Hematopoietic multipotent progenitor cell treated with erythropoietin and hydrocortisone succinate and interleukin-3 and kit ligand, for 8 days (in vitro differentiated cells): ENCODE measurements at regions not wholly inside any gene's neighbourhood (a gene's known extent, or its start where the extent isn't known, plus 50 kb on each side); places are given as distances from the start of the nearest gene placed in this dataset.
A peak's percentile ranks its signal among the peaks of the same experiment; 100 is the strongest.
"Not testable (repeated sequence)": the region's sequence is repeated elsewhere in the genome, so short reads cannot be mapped to it uniquely, and the experiment has no call there.

Experiments used
- DNase-seq: peaks from one replicate; pipeline ENCODE4 v3.0.0-alpha.2; 2015

- DNase-seq = no peak
Observed at GRCh38 chr6:147674099-147674498, 165.6 kb downstream of the SAMD5 start.

GRCh38 chr6:147674794-147675193 is 166.3 kb downstream of the SAMD5 start:
- no peak for DNase-seq

- no peak for DNase-seq
Observed at GRCh38 chr6:147675281-147675680, 166.8 kb downstream of the SAMD5 start.

- no peak for DNase-seq
Observed at GRCh38 chr6:147676495-147677199, 168.2 kb downstream of the SAMD5 start.

- no peak for DNase-seq
Observed at GRCh38 chr6:147677647-147678046, 169.2 kb downstream of the SAMD5 start.

GRCh38 chr6:147678253-147678652 is 169.8 kb downstream of the SAMD5 start:
- no peak for DNase-seq

- no peak for DNase-seq
Observed at GRCh38 chr6:147684906-147685305, 176.4 kb downstream of the SAMD5 start.

- no peak for DNase-seq
Observed at GRCh38 chr6:147689398-147689797, 180.9 kb downstream of the SAMD5 start.

GRCh38 chr6:147691446-147691845 is 183.0 kb downstream of the SAMD5 start:
- no peak for DNase-seq

GRCh38 chr6:147693181-147693580 is 184.7 kb downstream of the SAMD5 start:
- DNase-seq = no peak

GRCh38 chr6:147694556-147694955 is 186.1 kb downstream of the SAMD5 start:
- not testable (repeated sequence) for DNase-seq

- DNase-seq = no peak
Observed at GRCh38 chr6:147695819-147696218, 187.3 kb downstream of the SAMD5 start.

GRCh38 chr6:147699140-147699539 is 190.7 kb downstream of the SAMD5 start:
- no peak for DNase-seq

- peak; percentile 10 for DNase-seq
Observed at GRCh38 chr6:147699637-147700036, 191.1 kb downstream of the SAMD5 start.

- DNase-seq = no peak
Observed at GRCh38 chr6:147700436-147701209, 192.1 kb downstream of the SAMD5 start.

- DNase-seq = no peak
Observed at GRCh38 chr6:147704691-147705090, 196.2 kb downstream of the SAMD5 start.

- DNase-seq = no peak
Observed at GRCh38 chr6:147707524-147707923, 199.0 kb downstream of the SAMD5 start.

- DNase-seq = no peak
Observed at GRCh38 chr6:147708170-147708569, 199.7 kb downstream of the SAMD5 start.

GRCh38 chr6:147709396-147710272 is 201.1 kb downstream of the SAMD5 start:
- peak; percentile 85 for DNase-seq

GRCh38 chr6:147710890-147711289 is 202.4 kb downstream of the SAMD5 start:
- no peak for DNase-seq

GRCh38 chr6:147711476-147711875 is 203.0 kb downstream of the SAMD5 start:
- DNase-seq = no peak

GRCh38 chr6:147712841-147713240 is 204.4 kb downstream of the SAMD5 start:
- no peak for DNase-seq

- DNase-seq = no peak
Observed at GRCh38 chr6:147715035-147715434, 206.5 kb downstream of the SAMD5 start.
